HFF-Myc (cell line): ENCODE measurements at regions not wholly inside any gene's neighbourhood (a gene's known extent, or its start where the extent isn't known, plus 50 kb on each side); places are given as distances from the start of the nearest gene placed in this dataset.

ENCODE experiments used
- DNase-seq: peaks from one replicate; pipeline ENCODE4 v3.0.0-alpha.2; 2011; ENCODE audit warnings: low read depth; ENCODE audit errors: extremely low read depth
- H3K4me3 ChIP-seq: replicated peaks from 2 replicates; pipeline ENCODE4 v1.5.1; 2011; ENCODE audit warnings: low read depth, mild to moderate bottlenecking, control low read depth, low read length
- CTCF ChIP-seq: IDR thresholded peaks from 2 replicates; pipeline ENCODE4 v1.5.1; 2012; ENCODE audit warnings: mild to moderate bottlenecking, low read depth, low read length, control low read depth; ENCODE audit errors: missing control alignments

- no peak for DNase-seq
- no peak overlapping the region for H3K4me3 ChIP-seq
- no peak for TF ChIP-seq CTCF
Observed at GRCh38 chr10:61332581-61332980, 120.6 kb downstream of the TMEM26 start.

DNA sequence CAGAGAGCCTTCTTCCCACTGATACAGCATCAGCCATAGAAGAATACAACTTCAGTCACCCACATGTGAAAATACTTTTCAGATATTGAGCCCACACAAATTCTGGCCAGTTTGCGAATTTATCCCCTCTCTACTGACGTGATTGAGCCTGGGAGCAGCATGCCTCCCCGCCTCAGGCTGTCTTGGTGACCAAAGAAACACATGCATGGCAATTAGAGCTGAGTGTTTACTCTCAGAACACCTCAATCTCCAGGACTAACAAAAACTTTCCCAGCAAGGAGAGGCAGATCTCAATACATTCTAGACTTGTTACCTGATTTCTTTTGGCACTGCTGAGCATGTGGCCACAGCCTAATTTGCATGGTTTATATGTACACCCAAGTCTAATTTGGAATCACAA, 122.5 kb downstream of the TMEM26 start:
- DNase-seq = no peak
- no peak overlapping the region for H3K4me3 ChIP-seq
- no peak for TF ChIP-seq CTCF

GRCh38 chr10:61329854-61330253, 123.3 kb downstream of the TMEM26 start:
- no peak for DNase-seq
- no peak for TF ChIP-seq CTCF
- no peak overlapping the region for H3K4me3 ChIP-seq

- no peak for DNase-seq
- TF ChIP-seq CTCF = no peak
- no peak overlapping the region for H3K4me3 ChIP-seq
Observed at GRCh38 chr10:61325223-61325960, 127.8 kb downstream of the TMEM26 start.

- no peak for TF ChIP-seq CTCF
- H3K4me3 ChIP-seq = no peak overlapping the region
- no peak for DNase-seq
Observed at GRCh38 chr10:61323726-61324125, 129.5 kb downstream of the TMEM26 start.

DNA sequence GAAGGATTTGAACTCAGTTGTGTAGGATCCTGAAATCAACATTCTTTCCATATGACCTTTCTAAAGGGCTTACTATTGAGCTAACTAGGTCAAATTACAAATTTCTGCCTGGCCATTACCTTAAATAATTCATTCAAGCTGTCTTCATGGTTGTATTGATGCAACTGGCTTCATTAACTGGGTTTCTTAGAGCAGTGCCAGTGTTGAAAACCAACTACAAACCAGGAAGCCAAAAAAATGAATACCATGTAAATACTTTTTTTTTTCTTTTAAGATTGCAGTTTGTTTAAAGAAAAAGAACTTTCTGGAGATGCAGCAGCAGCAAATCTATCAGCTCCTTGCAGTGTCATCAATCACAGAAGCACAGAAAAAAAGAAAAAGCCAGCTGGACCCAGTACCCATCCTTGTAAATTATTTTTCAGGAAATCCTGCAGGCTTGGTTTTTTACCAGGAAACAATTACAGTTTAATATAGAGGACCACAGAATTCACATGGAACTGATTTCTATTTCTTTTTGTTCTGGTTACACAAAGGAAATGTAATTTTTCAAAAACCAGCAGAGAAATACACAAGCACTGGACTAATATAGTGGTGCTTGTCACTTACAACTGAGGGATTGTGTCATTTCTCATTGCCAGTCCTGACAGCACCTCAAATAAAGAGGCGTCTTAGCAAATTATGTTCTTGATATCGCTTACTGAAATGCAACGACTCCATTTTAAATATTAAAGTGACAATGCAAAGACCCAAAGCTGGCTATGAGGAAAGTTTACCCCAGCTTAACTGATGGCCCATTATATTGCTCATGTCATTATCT, 131.9 kb downstream of the TMEM26 start:
- DNase-seq = no peak
- TF ChIP-seq CTCF = no peak

More for the DNA sequence above, 131.9 kb downstream of the TMEM26 start:
- H3K4me3 ChIP-seq = no peak overlapping the region
